A673 (cell line): ENCODE measurements at regions not wholly inside any gene's neighbourhood (a gene's known extent, or its start where the extent isn't known, plus 50 kb on each side); places are given as distances from the start of the nearest gene placed in this dataset.
"Not testable (repeated sequence)": the region's sequence is repeated elsewhere in the genome, so short reads cannot be mapped to it uniquely, and the experiment has no call there.

Source experiments
- BruUV-seq: library from RNA; stranded (reverse); fragments of 400-500 nt; replicated peaks from 2 replicates; lab custom pipeline; 2021; lab: Mats Ljungman, UMichigan
- CTCF ChIA-PET: fragments of 300-600 bp; sonication (Branson Sonifier 250); formaldehyde crosslinking; loops from one replicate; lab custom pipeline; 2022; ENCODE audit warnings: antibody characterized with exemption; lab: Charles Lee
- POLR2A ChIA-PET: fragments of 300-600 bp; sonication (Branson Sonifier 250); formaldehyde crosslinking; loops from one replicate; lab custom pipeline; 2022; ENCODE audit warnings: antibody characterized with exemption; ENCODE audit not compliant: low non-redundant PET; lab: Charles Lee
- DNase-seq: peaks from one replicate; pipeline ENCODE4 v3.0.0-alpha.2; 2015; ENCODE audit warnings: low spot score
- H3K27ac ChIP-seq: fragments of 200-600 bp; sonication (generic); 2 replicates; pipeline ENCODE4 v1.5.1; 2016; ENCODE audit warnings: mixed run types, low read depth, mild to moderate bottlenecking, mixed read lengths, antibody characterized with exemption, low read length; ENCODE audit not compliant: poor library complexity, severe bottlenecking
- H3K27me3 ChIP-seq: fragments of 200-600 bp; sonication (generic); replicated peaks from 2 replicates; pipeline ENCODE4 v1.6.1; 2017; ENCODE audit warnings: mixed run types, low read depth, mild to moderate bottlenecking, mixed read lengths, antibody characterized with exemption, low read length; ENCODE audit not compliant: insufficient read depth, poor library complexity
- H3K36me3 ChIP-seq: fragments of 200-600 bp; sonication (generic); 2 replicates; pipeline ENCODE4 v1.6.1; 2016; ENCODE audit warnings: mixed run types, mild to moderate bottlenecking, mixed read lengths, antibody characterized with exemption, low read length; ENCODE audit not compliant: insufficient read depth, poor library complexity, severe bottlenecking
- H3K4me1 ChIP-seq: fragments of 200-600 bp; sonication (generic); 2 replicates; pipeline ENCODE4 v1.6.1; 2017; ENCODE audit warnings: mixed run types, mild to moderate bottlenecking, mixed read lengths, antibody characterized with exemption, low read length; ENCODE audit not compliant: insufficient read depth, poor library complexity, severe bottlenecking
- H3K4me3 ChIP-seq: fragments of 200-600 bp; sonication (generic); 2 replicates; pipeline ENCODE4 v1.5.1; 2016; ENCODE audit warnings: low read depth, mixed run types, mild to moderate bottlenecking, mixed read lengths, low read length; ENCODE audit not compliant: poor library complexity, severe bottlenecking
- H3K9me3 ChIP-seq: fragments of 200-600 bp; sonication (generic); 2 replicates; pipeline ENCODE4 v1.6.1; 2016; ENCODE audit warnings: mixed run types, low read depth, mild to moderate bottlenecking, mixed read lengths, antibody characterized with exemption, low read length; ENCODE audit not compliant: poor library complexity, severe bottlenecking
- EZH2 ChIP-seq: fragments of 200-600 bp; sonication (generic); IDR thresholded peaks from 2 replicates; pipeline ENCODE4 v1.6.1; 2017; ENCODE audit warnings: borderline replicate concordance, low read depth, mild to moderate bottlenecking, mixed read lengths, antibody characterized with exemption, low read length; ENCODE audit not compliant: poor library complexity, severe bottlenecking
- intact Hi-C: fragments of 100-400 bp; cut with micrococcal nuclease; formaldehyde crosslinking; loops from one replicate; pipeline ENCODE4 v1.10.0; 2022; ENCODE audit not compliant: unreplicated experiment
- TF ChIP-seq, protein P1 (sequence below): fragments of 300-800, 200-600 bp; sonication (generic); conservative IDR thresholded peaks from 2 replicates; pipeline ENCODE4 v1.5.1; 2017; ENCODE audit warnings: low read depth, mild to moderate bottlenecking, antibody characterized with exemption, low read length, moderate library complexity, mixed read lengths

GRCh38 chr5:28954074-28954473 is 1915.7 kb upstream of the CDH9 start:
- no TSS peak for BruUV-seq
- POLR2A ChIA-PET, result no interaction called here

GRCh38 chr5:28947865-28948264 is 1909.5 kb upstream of the CDH9 start:
- Histone ChIP-seq H3K36me3 (no peaks in the 10 kb centered on the region), H3K27ac (no peak overlapping the region), H3K4me3 (no peak overlapping the region), H3K27me3 (no peaks in the 10 kb centered on the region), H3K9me3 (no peaks in the 10 kb centered on the region), H3K4me1 (no peaks in the 10 kb centered on the region)
- intact Hi-C loops, result no loop called here
- TF ChIP-seq, protein P1, sequence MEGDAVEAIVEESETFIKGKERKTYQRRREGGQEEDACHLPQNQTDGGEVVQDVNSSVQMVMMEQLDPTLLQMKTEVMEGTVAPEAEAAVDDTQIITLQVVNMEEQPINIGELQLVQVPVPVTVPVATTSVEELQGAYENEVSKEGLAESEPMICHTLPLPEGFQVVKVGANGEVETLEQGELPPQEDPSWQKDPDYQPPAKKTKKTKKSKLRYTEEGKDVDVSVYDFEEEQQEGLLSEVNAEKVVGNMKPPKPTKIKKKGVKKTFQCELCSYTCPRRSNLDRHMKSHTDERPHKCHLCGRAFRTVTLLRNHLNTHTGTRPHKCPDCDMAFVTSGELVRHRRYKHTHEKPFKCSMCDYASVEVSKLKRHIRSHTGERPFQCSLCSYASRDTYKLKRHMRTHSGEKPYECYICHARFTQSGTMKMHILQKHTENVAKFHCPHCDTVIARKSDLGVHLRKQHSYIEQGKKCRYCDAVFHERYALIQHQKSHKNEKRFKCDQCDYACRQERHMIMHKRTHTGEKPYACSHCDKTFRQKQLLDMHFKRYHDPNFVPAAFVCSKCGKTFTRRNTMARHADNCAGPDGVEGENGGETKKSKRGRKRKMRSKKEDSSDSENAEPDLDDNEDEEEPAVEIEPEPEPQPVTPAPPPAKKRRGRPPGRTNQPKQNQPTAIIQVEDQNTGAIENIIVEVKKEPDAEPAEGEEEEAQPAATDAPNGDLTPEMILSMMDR, result no peak
- TF ChIP-seq EZH2, result no peak
- DNase-seq, result no peak
- BruUV-seq, result no TSS peak
- ChIA-PET POLR2A (no interaction called here), CTCF (no interaction called here)

More at GRCh38 chr5:28954074-28954473, 1915.7 kb upstream of the CDH9 start:
- Histone ChIP-seq H3K27ac (no peak overlapping the region), H3K4me3 (no peak overlapping the region), H3K27me3 (no peaks in the 10 kb centered on the region), H3K4me1 (no peaks in the 10 kb centered on the region), H3K9me3 (no peaks in the 10 kb centered on the region), H3K36me3 (no peaks in the 10 kb centered on the region)
- no peak for TF ChIP-seq EZH2
- TF ChIP-seq, protein P1, result no peak
- CTCF ChIA-PET, result no interaction called here
- intact Hi-C loops, result no loop called here
- peak; percentile 10 for DNase-seq

DNA sequence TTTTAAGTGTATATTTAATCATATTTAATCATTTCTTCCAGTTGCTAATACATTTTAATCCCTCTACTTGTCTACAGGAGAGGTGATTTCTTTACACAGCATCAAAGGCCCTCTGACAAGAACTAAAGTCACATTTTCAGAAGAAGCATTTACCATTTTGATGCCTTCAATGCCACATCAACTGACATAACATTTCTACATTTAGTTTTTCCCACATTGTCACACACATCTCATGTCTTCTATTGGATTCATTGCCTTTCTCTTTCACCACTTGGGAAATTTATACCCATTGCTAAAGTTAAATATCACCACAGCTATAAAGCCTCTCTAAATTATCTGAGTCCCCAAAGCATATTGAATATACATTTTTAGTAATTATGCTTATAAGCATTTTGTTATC is 1907.5 kb upstream of the CDH9 start:
- Histone ChIP-seq H3K4me3 (no peak overlapping the region), H3K36me3 (no peaks in the 10 kb centered on the region), H3K27ac (no peak overlapping the region), H3K9me3 (no peaks in the 10 kb centered on the region), H3K4me1 (no peaks in the 10 kb centered on the region), H3K27me3 (no peaks in the 10 kb centered on the region)
- BruUV-seq, result no TSS peak
- intact Hi-C loops, result no loop called here
- DNase-seq, result no peak
- POLR2A ChIA-PET, result no interaction called here
- CTCF ChIA-PET, result no interaction called here
- TF ChIP-seq, protein P1, result no peak
- TF ChIP-seq EZH2, result no peak

DNA sequence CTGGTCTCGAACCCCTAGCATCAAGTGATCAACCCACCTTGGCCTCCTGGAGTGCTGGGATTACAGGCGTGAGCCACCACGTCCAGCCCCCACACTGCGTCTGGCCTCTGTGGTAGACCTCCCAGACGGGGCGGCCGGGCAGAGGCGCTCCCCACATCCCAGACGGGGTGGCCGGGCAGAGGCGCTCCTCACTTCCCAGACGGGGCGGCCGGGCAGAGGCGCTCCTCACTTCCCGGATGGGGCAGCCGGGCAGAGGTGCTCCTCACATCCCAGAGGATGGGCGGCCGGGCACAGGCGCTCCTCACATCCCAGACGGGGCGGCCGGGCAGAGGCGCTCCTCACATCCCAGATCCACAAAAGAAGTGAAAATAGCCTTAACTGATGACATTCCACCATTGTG is 1891.0 kb upstream of the CDH9 start:
- H3K9me3 ChIP-seq, intact Hi-C loops, POLR2A ChIA-PET, CTCF ChIA-PET, H3K27me3 ChIP-seq, BruUV-seq, H3K4me1 ChIP-seq, H3K4me3 ChIP-seq, DNase-seq, H3K27ac ChIP-seq, H3K36me3 ChIP-seq: not testable (repeated sequence)

- H3K36me3 ChIP-seq, H3K27ac ChIP-seq, intact Hi-C loops, H3K9me3 ChIP-seq, H3K4me3 ChIP-seq, H3K27me3 ChIP-seq, H3K4me1 ChIP-seq, BruUV-seq, DNase-seq, POLR2A ChIA-PET, CTCF ChIA-PET: not testable (repeated sequence)
Observed at GRCh38 chr5:28928327-28928790, 1890.0 kb upstream of the CDH9 start.
